SU-DHL-6 (cell line): ENCODE measurements at regions not wholly inside any gene's neighbourhood (a gene's known extent, or its start where the extent isn't known, plus 50 kb on each side); places are given as distances from the start of the nearest gene placed in this dataset.

Source experiments
- H2AFZ ChIP-seq: fragments of 200-600 bp; sonication (generic); 2 replicates; pipeline ENCODE4 v1.6.1; 2014; ENCODE audit warnings: low read depth, mild to moderate bottlenecking, moderate library complexity, mixed read lengths, antibody characterized with exemption, low read length; ENCODE audit not compliant: severe bottlenecking
- H3F3A ChIP-seq: fragments of 200-600 bp; shearing (Covaris generic); 2 replicates; pipeline ENCODE4 v1.6.0; 2016; ENCODE audit warnings: antibody characterized with exemption, mild to moderate bottlenecking; ENCODE audit not compliant: insufficient read depth
- H3K27ac ChIP-seq: fragments of 200-600 bp; sonication (generic); 2 replicates; pipeline ENCODE4 v1.5.1; 2016; ENCODE audit warnings: low read depth, mild to moderate bottlenecking, low read length, moderate library complexity, mixed read lengths
- H3K27me3 ChIP-seq: fragments of 200-600 bp; sonication (generic), shearing (Covaris generic); 2 replicates; pipeline ENCODE4 v1.6.0; 2014; ENCODE audit warnings: mild to moderate bottlenecking, low read length
- H3K36me3 ChIP-seq: fragments of 200-600 bp; sonication (generic); 2 replicates; pipeline ENCODE4 v1.6.1; 2014; ENCODE audit warnings: mild to moderate bottlenecking, low read length, mixed read lengths
- H3K4me2 ChIP-seq: fragments of 300-600, 200-600 bp; shearing (Covaris generic), sonication (generic); 2 replicates; pipeline ENCODE4 v1.6.0; 2014; ENCODE audit warnings: low read length, low read depth, mild to moderate bottlenecking; ENCODE audit not compliant: poor library complexity, severe bottlenecking
- H3K4me3 ChIP-seq: fragments of 200-600 bp; sonication (generic); 2 replicates; pipeline ENCODE4 v1.5.1; 2014; ENCODE audit warnings: antibody characterized with exemption, low read length, mild to moderate bottlenecking, mixed read lengths; ENCODE audit not compliant: insufficient read depth, poor library complexity, severe bottlenecking
- H3K79me2 ChIP-seq: fragments of 200-600 bp; sonication (generic); 2 replicates; pipeline ENCODE4 v1.6.1; 2014; ENCODE audit warnings: mild to moderate bottlenecking, low read length, moderate library complexity; ENCODE audit not compliant: insufficient read depth
- H3K9ac ChIP-seq: fragments of 200-600 bp; sonication (generic); 2 replicates; pipeline ENCODE4 v1.7.0; 2014; ENCODE audit warnings: mild to moderate bottlenecking, low read length
- H3K9me2 ChIP-seq: fragments of 200-600 bp; sonication (generic); replicated peaks from 2 replicates; pipeline ENCODE4 v1.6.1; 2014; ENCODE audit warnings: low read length; ENCODE audit not compliant: insufficient read depth
- H3K9me3 ChIP-seq: fragments of 200-600 bp; sonication (generic); 2 replicates; pipeline ENCODE4 v1.6.1; 2014; ENCODE audit warnings: low read length, mixed read lengths; ENCODE audit not compliant: insufficient read depth
- H4K20me1 ChIP-seq: fragments of 200-600 bp; sonication (generic); 2 replicates; pipeline ENCODE4 v1.6.1; 2014; ENCODE audit warnings: low read depth, mild to moderate bottlenecking, antibody characterized with exemption, low read length, moderate library complexity, mixed read lengths
- CTCF ChIP-seq: fragments of 200-600 bp; sonication (generic); IDR thresholded peaks from one replicate; pipeline ENCODE4 v1.5.1; 2017; ENCODE audit warnings: antibody characterized with exemption, mild to moderate bottlenecking, low read length, moderate library complexity; ENCODE audit not compliant: insufficient read depth, poor library complexity, severe bottlenecking
- EZH2phosphoT487 ChIP-seq: fragments of 200-600 bp; sonication (generic), shearing (Covaris generic); conservative IDR thresholded peaks from 2 replicates; pipeline ENCODE4 v1.6.1; 2018; ENCODE audit warnings: mild to moderate bottlenecking, antibody characterized with exemption, low read length, moderate library complexity, mixed read lengths

GRCh38 chr11:109968299-109968698 is 124.9 kb upstream of the ZC3H12C start:
- no peak overlapping the region for H3K27ac ChIP-seq
- no peaks in the 10 kb centered on the region for H3K79me2 ChIP-seq
- no peaks in the 10 kb centered on the region for H4K20me1 ChIP-seq
- H3K36me3 ChIP-seq, result no peaks in the 10 kb centered on the region
- H3K4me3 ChIP-seq, result no peak overlapping the region
- TF ChIP-seq CTCF (no peak), EZH2phosphoT487 (no peak)
- no peak overlapping the region for H3K4me2 ChIP-seq
- no peaks in the 10 kb centered on the region for H3K9me3 ChIP-seq
- H3K27me3 ChIP-seq, result no peaks in the 10 kb centered on the region
- H2AFZ ChIP-seq, result no peak overlapping the region
- H3K9ac ChIP-seq, result no peak overlapping the region
- H3K9me2 ChIP-seq, result no peaks in the 10 kb centered on the region
- H3F3A ChIP-seq, result no peaks in the 10 kb centered on the region

DNA sequence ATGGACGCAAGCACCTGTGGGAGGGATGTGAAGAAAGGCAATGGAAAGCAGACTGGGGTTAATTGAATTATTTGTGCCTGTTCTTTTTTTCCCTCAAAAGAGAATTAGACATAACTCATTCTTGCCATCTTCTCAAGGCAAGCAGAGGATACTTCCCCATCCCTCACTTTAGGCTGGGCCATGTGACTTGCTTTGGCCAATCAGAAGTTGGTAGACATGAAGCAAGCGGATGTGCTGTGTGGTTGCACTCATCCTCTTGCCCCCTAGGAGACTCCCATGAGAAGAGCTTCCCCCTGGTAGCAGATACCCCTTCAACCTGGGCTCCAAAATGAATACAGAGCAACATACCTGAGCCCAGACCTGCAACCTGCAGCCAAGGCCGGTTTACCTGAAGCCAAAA is 124.4 kb upstream of the ZC3H12C start:
- Histone ChIP-seq H3F3A (no peaks in the 10 kb centered on the region), H4K20me1 (no peaks in the 10 kb centered on the region), H3K9me2 (no peaks in the 10 kb centered on the region), H3K27ac (no peak overlapping the region), H2AFZ (no peak overlapping the region), H3K4me2 (no peak overlapping the region), H3K79me2 (no peaks in the 10 kb centered on the region), H3K9me3 (no peaks in the 10 kb centered on the region), H3K4me3 (no peak overlapping the region), H3K9ac (no peak overlapping the region), H3K36me3 (no peaks in the 10 kb centered on the region), H3K27me3 (no peaks in the 10 kb centered on the region)
- TF ChIP-seq EZH2phosphoT487 (no peak), CTCF (no peak)

DNA sequence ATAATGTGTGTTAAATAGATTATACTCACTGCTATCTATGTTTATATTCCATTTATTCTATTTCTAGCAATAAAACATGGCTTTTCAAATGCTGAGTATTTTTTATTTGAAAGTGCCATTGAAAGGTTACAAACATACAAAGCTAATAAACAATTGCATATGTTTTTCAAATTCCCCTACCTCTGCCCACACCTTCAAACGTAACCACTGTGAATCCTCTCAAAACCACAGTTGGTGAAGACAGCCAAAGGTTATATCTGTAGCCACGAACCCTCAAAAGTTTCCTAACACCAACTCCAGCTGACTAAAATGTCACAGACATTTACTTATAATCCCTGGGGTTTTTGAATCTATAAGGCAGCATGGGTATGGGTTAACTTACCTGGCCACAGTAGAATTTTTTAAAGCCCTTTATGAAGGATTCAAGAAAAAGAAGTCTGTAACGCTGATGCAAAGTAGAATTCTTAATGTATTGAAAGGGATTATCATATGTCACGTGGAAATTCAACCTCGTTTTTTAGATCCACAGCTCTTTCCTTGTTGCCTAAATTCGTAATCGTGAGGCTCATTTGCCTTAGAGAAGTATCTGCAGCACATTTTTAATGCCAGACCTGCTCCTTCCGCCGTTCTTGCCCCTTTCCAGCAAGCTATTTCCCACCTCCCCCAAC is 122.5 kb upstream of the ZC3H12C start:
- H3K9me3 ChIP-seq, result no peaks in the 10 kb centered on the region
- no peak overlapping the region for H3K4me3 ChIP-seq
- H3K27me3 ChIP-seq, result no peaks in the 10 kb centered on the region
- H3K4me2 ChIP-seq, result no peak overlapping the region
- H3F3A ChIP-seq, result no peaks in the 10 kb centered on the region
- H4K20me1 ChIP-seq, result no peaks in the 10 kb centered on the region
- H2AFZ ChIP-seq, result no peak overlapping the region
- H3K79me2 ChIP-seq, result no peaks in the 10 kb centered on the region
- no peak overlapping the region for H3K9ac ChIP-seq
- no peak for TF ChIP-seq EZH2phosphoT487
- TF ChIP-seq CTCF, result no peak
- H3K36me3 ChIP-seq, result no peaks in the 10 kb centered on the region
- no peak overlapping the region for H3K27ac ChIP-seq
- H3K9me2 ChIP-seq, result no peaks in the 10 kb centered on the region

GRCh38 chr11:109971184-109971523 is 122.0 kb upstream of the ZC3H12C start:
- no peaks in the 10 kb centered on the region for H4K20me1 ChIP-seq
- H3K27ac ChIP-seq, result no peak overlapping the region
- H2AFZ ChIP-seq, result no peak overlapping the region
- H3K4me3 ChIP-seq, result no peak overlapping the region
- no peaks in the 10 kb centered on the region for H3K27me3 ChIP-seq
- H3K36me3 ChIP-seq, result no peaks in the 10 kb centered on the region
- H3F3A ChIP-seq, result no peaks in the 10 kb centered on the region
- H3K79me2 ChIP-seq, result no peaks in the 10 kb centered on the region
- no peaks in the 10 kb centered on the region for H3K9me2 ChIP-seq
- H3K9me3 ChIP-seq, result no peaks in the 10 kb centered on the region
- no peak overlapping the region for H3K4me2 ChIP-seq
- no peak overlapping the region for H3K9ac ChIP-seq
- no peak for TF ChIP-seq CTCF
- TF ChIP-seq EZH2phosphoT487, result no peak
